ENCODE measurements at regions not wholly inside any gene's neighbourhood (a gene's known extent, or its start where the extent isn't known, plus 50 kb on each side); places are given as distances from the start of the nearest gene placed in this dataset.

DNA sequence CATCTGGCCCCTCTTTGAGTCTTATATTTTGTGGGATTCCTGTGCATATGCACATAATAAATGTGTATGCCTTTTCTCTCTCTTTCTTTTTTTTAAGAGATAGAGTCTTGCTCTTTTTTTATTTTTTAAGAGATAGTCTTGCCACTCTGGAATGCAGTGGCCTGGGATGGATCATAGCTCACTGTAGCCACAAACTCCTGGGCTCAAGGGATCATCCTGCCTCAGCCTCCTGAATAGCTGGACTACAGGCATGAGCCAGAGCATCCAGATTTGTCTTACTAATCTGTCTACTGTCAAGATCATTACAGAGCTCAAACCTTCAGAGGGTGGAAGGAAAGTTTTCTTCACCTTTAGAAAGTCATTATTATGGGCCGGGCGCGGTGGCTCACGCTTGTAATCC is 342.2 kb upstream of the LRRTM4 start:
- Histone ChIP-seq H3K14ac (replicated peaks; ENCODE audit: low read depth, low read length) (no peak overlapping the region), H2BK20ac (ENCODE audit: low read depth, low read length) (no peak overlapping the region), H4K91ac (ENCODE audit: insufficient read depth, low read depth, low read length) (no peak overlapping the region), H3K27ac (ENCODE audit: insufficient read depth, low read length) (no peak overlapping the region), H3K9me3 (ENCODE audit: control insufficient read depth, insufficient read depth, low read length) (peaks cover 6% of the 10 kb centered on the region), H3K9ac (ENCODE audit: low read depth, low read length) (no peak overlapping the region), H3K27me3 (ENCODE audit: control insufficient read depth, insufficient read depth, low read length) (no peaks in the 10 kb centered on the region), H2BK120ac (ENCODE audit: low read depth, low read length) (no peak overlapping the region), H2BK5ac (ENCODE audit: low read depth, low read length, poor library complexity, severe bottlenecking) (no peak overlapping the region), H2BK15ac (ENCODE audit: low read depth, low read length) (no peak overlapping the region), H3K23ac (ENCODE audit: low read depth, low read length) (no peak overlapping the region), H3K4ac (ENCODE audit: low read depth, low read length) (no peak overlapping the region), H3K4me2 (ENCODE audit: low read depth, low read length) (no peak overlapping the region), H4K5ac (ENCODE audit: low read depth, low read length) (no peak overlapping the region), H3K79me1 (ENCODE audit: low read depth in 1 of 2, low read length in 2 of 2) (no peaks in the 10 kb centered on the region), H3K18ac (ENCODE audit: low read depth, low read length) (no peak overlapping the region), H3K4me3 (ENCODE audit: insufficient read depth, low read depth, low read length) (no peak overlapping the region), H3K56ac (ENCODE audit: extremely low read depth, insufficient read depth, low read length) (no peak overlapping the region), H4K20me1 (ENCODE audit: insufficient read depth, low read length) (no peaks in the 10 kb centered on the region), H2AK9ac (replicated peaks; ENCODE audit: low read depth, low read length, poor library complexity) (no peak overlapping the region), H3K4me1 (ENCODE audit: control insufficient read depth, insufficient read depth, low read length) (no peaks in the 10 kb centered on the region), H3K36me3 (ENCODE audit: control insufficient read depth, insufficient read depth, low read length) (no peaks in the 10 kb centered on the region), H3K9me1 (ENCODE audit: insufficient read depth, low read length) (no peaks in the 10 kb centered on the region), H2AK5ac (ENCODE audit: low read depth, low read length) (no peak overlapping the region), H2AFZ (replicated peaks; ENCODE audit: low read length, poor library complexity) (no peak overlapping the region), H4K8ac (ENCODE audit: low read depth in 2 of 2, low read length in 2 of 2) (no peak overlapping the region)
- TF ChIP-seq RAD21 (IDR thresholded peaks at IDR 0.05; ENCODE audit: low read length) (no peak), BHLHE40 (IDR thresholded peaks at IDR 0.05; ENCODE audit: low read depth, low read length) (no peak)
- WGBS, 2 experiments (ENCODE audit: extremely low coverage in 2 of 2, insufficient read length in 1 of 2) = no CpG with 5 or more reads among the region's 4 CpGs
- ATAC-seq (ENCODE audit: low read depth) = no peak
- BruUV-seq (replicated peaks) = no TSS peak
- intact Hi-C loops (cut with micrococcal nuclease) = no loop called here
- dilution Hi-C loops (cut with HindIII; ENCODE audit: low sequenced_read_pairs, unreplicated experiment) = no loop called here
- DNase-seq = no peak
- ChIA-PET CTCF (no interaction called here), POLR2A (ENCODE audit: unreplicated experiment) (no interaction called here)
- in situ Hi-C loops (cut with MboI; ENCODE audit: low sequenced_read_pairs) = no loop called here

Data from IMR-90 (cell line).